Gastrocnemius medialis (tissue), 4 donors: ENCODE measurements at regions not wholly inside any gene's neighbourhood (a gene's known extent, or its start where the extent isn't known, plus 50 kb on each side); places are given as distances from the start of the nearest gene placed in this dataset.

Source experiments
- POLR2A ChIP-seq, 2 donors: fragments of 450-650 bp; IDR thresholded peaks; one replicate each; pipeline ENCODE4 v1.6.1; 2017; ENCODE audit warnings: antibody characterized with exemption in 2 of 2, mild to moderate bottlenecking in 2 of 2, moderate library complexity in 2 of 2
- TF ChIP-seq, protein P1 (sequence below), 5 experiments: fragments of 450-650 bp in 3 of 5; fragments of 200-600 bp in 2 of 5; sonication (generic) in 2 of 5; IDR thresholded peaks in 4 of 5; conservative IDR thresholded peaks in 1 of 5; 1 replicate in 4 of 5; 2 replicates in 1 of 5; pipeline ENCODE4 v1.5.1; 2016 to 2019; ENCODE audit warnings: antibody characterized with exemption in 5 of 5, mild to moderate bottlenecking in 3 of 5, moderate library complexity in 3 of 5

DNA sequence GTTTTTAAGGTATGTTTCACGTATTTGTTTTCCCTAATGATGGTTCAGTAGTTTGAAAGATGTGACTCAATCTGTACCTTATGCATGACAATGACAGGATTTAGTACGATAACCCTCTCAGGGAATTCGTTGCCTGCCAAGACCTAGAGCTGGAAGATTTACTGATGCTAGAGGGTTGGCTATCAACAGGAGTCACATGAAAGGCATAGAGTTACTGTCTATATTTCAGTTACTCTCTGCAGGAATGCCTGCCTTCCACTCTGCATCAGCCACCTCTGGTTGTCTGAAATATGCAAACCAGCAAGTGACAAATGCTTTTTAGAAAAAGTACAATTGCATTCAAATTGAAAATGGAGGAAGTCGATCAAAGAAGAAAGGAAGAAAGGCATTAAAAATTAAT is 276.3 kb upstream of the RAG2 start:
- TF ChIP-seq, protein P1, sequence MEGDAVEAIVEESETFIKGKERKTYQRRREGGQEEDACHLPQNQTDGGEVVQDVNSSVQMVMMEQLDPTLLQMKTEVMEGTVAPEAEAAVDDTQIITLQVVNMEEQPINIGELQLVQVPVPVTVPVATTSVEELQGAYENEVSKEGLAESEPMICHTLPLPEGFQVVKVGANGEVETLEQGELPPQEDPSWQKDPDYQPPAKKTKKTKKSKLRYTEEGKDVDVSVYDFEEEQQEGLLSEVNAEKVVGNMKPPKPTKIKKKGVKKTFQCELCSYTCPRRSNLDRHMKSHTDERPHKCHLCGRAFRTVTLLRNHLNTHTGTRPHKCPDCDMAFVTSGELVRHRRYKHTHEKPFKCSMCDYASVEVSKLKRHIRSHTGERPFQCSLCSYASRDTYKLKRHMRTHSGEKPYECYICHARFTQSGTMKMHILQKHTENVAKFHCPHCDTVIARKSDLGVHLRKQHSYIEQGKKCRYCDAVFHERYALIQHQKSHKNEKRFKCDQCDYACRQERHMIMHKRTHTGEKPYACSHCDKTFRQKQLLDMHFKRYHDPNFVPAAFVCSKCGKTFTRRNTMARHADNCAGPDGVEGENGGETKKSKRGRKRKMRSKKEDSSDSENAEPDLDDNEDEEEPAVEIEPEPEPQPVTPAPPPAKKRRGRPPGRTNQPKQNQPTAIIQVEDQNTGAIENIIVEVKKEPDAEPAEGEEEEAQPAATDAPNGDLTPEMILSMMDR (IDR thresholded peaks at IDR 0.05 in 4 of 5, conservative IDR thresholded peaks at IDR 0.05 in 1 of 5), result no peak
- TF ChIP-seq POLR2A (IDR thresholded peaks at IDR 0.05), result no peak
